ENCODE measurements at regions not wholly inside any gene's neighbourhood (a gene's known extent, or its start where the extent isn't known, plus 50 kb on each side); places are given as distances from the start of the nearest gene placed in this dataset.

DNA sequence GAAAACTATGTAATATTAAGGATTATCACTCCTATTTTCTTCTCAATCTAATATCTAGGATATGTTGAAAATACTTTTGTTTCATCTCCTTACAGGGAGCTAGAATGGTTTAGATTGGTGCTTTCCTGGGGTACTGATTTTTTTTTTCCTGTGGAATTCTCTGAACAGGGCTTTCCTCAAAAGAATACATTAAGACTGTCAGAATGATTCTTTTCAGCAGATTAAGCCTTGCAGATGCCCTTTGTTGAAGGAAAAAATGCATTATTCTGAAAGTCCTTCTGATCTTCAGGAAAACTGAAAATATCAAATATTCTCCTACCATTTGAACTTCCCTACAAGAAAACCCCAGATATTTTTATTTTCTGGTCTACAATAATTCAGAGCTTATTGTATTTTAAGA, 178.9 kb downstream of the SOX4 start:
- no peak for TF ChIP-seq EZH2 (IDR thresholded peaks at IDR 0.05; ENCODE audit: borderline replicate concordance, low read depth, low read length, severe bottlenecking)
- TF ChIP-seq, protein P1, sequence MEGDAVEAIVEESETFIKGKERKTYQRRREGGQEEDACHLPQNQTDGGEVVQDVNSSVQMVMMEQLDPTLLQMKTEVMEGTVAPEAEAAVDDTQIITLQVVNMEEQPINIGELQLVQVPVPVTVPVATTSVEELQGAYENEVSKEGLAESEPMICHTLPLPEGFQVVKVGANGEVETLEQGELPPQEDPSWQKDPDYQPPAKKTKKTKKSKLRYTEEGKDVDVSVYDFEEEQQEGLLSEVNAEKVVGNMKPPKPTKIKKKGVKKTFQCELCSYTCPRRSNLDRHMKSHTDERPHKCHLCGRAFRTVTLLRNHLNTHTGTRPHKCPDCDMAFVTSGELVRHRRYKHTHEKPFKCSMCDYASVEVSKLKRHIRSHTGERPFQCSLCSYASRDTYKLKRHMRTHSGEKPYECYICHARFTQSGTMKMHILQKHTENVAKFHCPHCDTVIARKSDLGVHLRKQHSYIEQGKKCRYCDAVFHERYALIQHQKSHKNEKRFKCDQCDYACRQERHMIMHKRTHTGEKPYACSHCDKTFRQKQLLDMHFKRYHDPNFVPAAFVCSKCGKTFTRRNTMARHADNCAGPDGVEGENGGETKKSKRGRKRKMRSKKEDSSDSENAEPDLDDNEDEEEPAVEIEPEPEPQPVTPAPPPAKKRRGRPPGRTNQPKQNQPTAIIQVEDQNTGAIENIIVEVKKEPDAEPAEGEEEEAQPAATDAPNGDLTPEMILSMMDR (IDR thresholded peaks at IDR 0.05; ENCODE audit: extremely low read depth in 1 of 2, insufficient read depth in 1 of 2, low read depth in 1 of 2, low read length in 2 of 2): no peak
- TF ChIP-seq POLR2AphosphoS5 (IDR thresholded peaks at IDR 0.05; ENCODE audit: insufficient read depth, low read depth, low read length): no peak
- no peak for TF ChIP-seq POLR2A (IDR thresholded peaks at IDR 0.05; ENCODE audit: low read depth, low read length)
- TF ChIP-seq GATA2 (IDR thresholded peaks at IDR 0.05; ENCODE audit: insufficient read depth, insufficient read length, low read depth, low read length): no peak

Data from endothelial cell of umbilical vein (primary cell).